Heart left ventricle (tissue), 13 donors: ENCODE measurements at regions not wholly inside any gene's neighbourhood (a gene's known extent, or its start where the extent isn't known, plus 50 kb on each side); places are given as distances from the start of the nearest gene placed in this dataset.

Experiments used
- POLR2A ChIP-seq, 2 donors: fragments of 450-650 bp; IDR thresholded peaks; one replicate each; pipeline ENCODE4 v1.6.1; 2017; ENCODE audit warnings: antibody characterized with exemption in 2 of 2, mild to moderate bottlenecking in 2 of 2, moderate library complexity in 2 of 2
- TF ChIP-seq, protein P1 (sequence below), 12 donors: fragments of 200-600 bp; sonication (generic) in 4 of 12; IDR thresholded peaks; one replicate each; pipeline versions ENCODE4 v1.5.0 to v1.8.0; 2018 to 2022; ENCODE audit warnings: antibody characterized with exemption in 12 of 12, mild to moderate bottlenecking in 5 of 12
- donor health status: ischemic (EF 13 %, LVEDD 7.1; RV severe dilation, severe dysfunction).
- donor health status: DM: no; HTN: yes; CAD: no.
- donor health status: DM: no; HTN: no; CAD: no.
- donor health status: ischemic (EF 25% LVEDD 6.9; RV normal size, moderate dysfunction).
- donor health status: ischemic (EF 25% LVEDD 5.7; RV mildly dilated, moderate dysfunction).
- donor health status: ischemic (EF 35%, LVEDD 5.7; RV mildly dilated, moderate dysfunction).
- donor health status: nonischemic (EF 11% LVEDD 7.7; RV severe dilation, severe dysfunction).
- donor health status: DM: yes; HTN: yes; CAD: no.
- donor health status: PGD.
- donor health status: ischemic (EF 29% LVEDD 5.4; RV normal size, mild dysfunction).
- donor health status: nonischemic (EF 23%, LVEDD 6.1; RV moderate dilation, normal function).

DNA sequence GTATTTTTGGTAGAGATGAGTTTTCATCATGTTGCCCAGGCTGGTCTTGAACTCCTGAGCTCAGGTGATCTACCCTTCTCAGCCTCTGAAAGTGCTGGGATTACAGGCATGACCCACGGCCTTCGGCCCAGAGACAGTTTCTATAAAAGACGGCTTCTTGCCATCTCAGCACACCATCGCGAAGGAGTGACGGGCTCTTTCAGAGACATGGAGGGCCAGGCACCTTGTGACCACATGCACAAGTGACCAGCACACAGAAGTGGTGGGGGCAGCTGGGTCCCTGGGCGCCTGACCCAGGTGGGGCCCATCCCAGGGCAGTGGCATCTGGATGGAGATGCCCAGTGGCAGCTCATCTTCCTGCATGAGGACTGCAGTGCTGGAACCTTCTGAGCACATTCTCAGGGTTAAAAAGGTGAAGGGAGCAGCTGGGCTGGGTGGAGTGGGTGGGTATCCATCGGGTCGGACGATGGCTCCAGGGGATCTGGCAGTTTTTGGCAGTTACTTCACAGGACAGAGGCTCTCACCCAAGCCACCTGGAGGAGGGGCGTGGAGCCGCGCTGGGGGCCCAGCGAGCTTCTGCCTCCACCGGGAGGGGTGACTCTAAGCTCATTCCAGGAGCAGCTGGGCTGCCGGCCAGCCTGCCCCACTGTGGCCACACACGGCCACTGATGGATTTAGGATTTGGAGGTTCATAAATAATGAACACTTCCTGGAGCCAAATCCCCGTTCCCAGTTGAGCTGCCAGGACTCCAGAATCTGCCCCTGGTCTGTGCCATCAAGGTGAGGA lies 373.0 kb downstream of the CTTN start:
- TF ChIP-seq, protein P1, sequence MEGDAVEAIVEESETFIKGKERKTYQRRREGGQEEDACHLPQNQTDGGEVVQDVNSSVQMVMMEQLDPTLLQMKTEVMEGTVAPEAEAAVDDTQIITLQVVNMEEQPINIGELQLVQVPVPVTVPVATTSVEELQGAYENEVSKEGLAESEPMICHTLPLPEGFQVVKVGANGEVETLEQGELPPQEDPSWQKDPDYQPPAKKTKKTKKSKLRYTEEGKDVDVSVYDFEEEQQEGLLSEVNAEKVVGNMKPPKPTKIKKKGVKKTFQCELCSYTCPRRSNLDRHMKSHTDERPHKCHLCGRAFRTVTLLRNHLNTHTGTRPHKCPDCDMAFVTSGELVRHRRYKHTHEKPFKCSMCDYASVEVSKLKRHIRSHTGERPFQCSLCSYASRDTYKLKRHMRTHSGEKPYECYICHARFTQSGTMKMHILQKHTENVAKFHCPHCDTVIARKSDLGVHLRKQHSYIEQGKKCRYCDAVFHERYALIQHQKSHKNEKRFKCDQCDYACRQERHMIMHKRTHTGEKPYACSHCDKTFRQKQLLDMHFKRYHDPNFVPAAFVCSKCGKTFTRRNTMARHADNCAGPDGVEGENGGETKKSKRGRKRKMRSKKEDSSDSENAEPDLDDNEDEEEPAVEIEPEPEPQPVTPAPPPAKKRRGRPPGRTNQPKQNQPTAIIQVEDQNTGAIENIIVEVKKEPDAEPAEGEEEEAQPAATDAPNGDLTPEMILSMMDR (IDR thresholded peaks at IDR 0.05) = no peak
- no peak for TF ChIP-seq POLR2A (IDR thresholded peaks at IDR 0.05)
